Central memory CD8-positive, alpha-beta T cell (primary cell): ENCODE measurements at regions not wholly inside any gene's neighbourhood (a gene's known extent, or its start where the extent isn't known, plus 50 kb on each side); places are given as distances from the start of the nearest gene placed in this dataset.
"Not testable (repeated sequence)": the region's sequence is repeated elsewhere in the genome, so short reads cannot be mapped to it uniquely, and the experiment has no call there.

Experiments
- ATAC-seq: fragments of 150-1000 bp; cut with Tn5 transposase; replicated peaks from 2 replicates; pipeline ENCODE4 v1.10.0; 2022; ENCODE audit warnings: mild to moderate bottlenecking, moderate FRiP score, moderate number of reproducible peaks; ENCODE audit not compliant: poor library complexity, severe bottlenecking; ENCODE audit errors: extremely low read depth
- DNase-seq, 2 donors: peaks; one replicate each; pipeline ENCODE4 v3.0.0; 2021; ENCODE audit warnings: low spot score in 2 of 2
- H3K27ac Mint-ChIP-seq: one replicate; pipeline ENCODE4 v1.8.0; 2022; ENCODE audit warnings: low read depth, mild to moderate bottlenecking, moderate library complexity, mixed read lengths
- H3K27me3 Mint-ChIP-seq: one replicate; pipeline ENCODE4 v1.8.0; 2022; ENCODE audit warnings: mixed read lengths
- H3K36me3 Mint-ChIP-seq: one replicate; pipeline ENCODE4 v1.8.0; 2022; ENCODE audit warnings: mild to moderate bottlenecking, moderate library complexity, mixed read lengths; ENCODE audit not compliant: insufficient read depth
- H3K4me1 Mint-ChIP-seq: one replicate; pipeline ENCODE4 v1.8.0; 2022; ENCODE audit warnings: mixed read lengths
- H3K4me3 Mint-ChIP-seq: one replicate; pipeline ENCODE4 v1.8.0; 2022; ENCODE audit warnings: mild to moderate bottlenecking, moderate library complexity, mixed read lengths
- H3K9me3 Mint-ChIP-seq: one replicate; pipeline ENCODE4 v1.8.0; 2022; ENCODE audit warnings: mixed read lengths

DNA sequence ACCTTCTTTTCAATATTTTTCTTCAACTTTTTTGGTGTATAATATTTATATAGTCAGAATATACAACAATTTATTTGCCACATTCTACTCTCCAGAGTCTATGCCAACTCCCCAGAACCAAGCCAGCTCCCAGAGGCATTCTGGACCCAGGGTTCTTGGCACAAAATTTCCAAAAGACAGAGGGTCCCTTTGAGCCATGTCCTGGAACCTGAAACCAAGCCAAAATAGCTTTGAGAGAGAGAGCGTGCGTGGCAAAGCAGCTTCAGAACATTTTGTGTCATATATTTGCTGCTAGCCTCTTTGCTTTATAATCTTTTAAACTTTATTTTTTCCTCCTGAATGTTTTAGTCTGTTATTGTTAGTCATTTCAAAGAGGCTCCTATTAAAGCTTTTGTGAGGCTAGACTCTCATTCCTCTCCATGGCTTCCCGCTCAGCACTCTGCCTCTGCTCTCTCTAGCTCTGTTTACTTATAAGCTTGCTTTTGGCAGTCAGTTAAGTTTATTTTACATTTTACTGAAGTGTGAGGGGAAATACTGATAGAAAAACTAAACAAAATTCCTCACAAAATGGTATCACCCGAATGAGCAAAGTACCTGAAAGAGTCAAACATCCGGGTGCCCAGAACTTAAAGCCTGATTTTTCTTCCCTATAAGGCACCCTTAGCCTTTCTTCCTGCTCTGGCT is 605.1 kb upstream of the ID4 start:
- no peaks in the 10 kb centered on the region for H3K4me1 Mint-ChIP-seq
- no peak overlapping the region for H3K27ac Mint-ChIP-seq
- peaks cover 1% of the 10 kb centered on the region for H3K36me3 Mint-ChIP-seq
- peaks cover 12% of the 10 kb centered on the region for H3K9me3 Mint-ChIP-seq
- H3K4me3 Mint-ChIP-seq: no peak overlapping the region
- DNase-seq (no peak), ATAC-seq (no peak)
- H3K27me3 Mint-ChIP-seq: no peaks in the 10 kb centered on the region

DNA sequence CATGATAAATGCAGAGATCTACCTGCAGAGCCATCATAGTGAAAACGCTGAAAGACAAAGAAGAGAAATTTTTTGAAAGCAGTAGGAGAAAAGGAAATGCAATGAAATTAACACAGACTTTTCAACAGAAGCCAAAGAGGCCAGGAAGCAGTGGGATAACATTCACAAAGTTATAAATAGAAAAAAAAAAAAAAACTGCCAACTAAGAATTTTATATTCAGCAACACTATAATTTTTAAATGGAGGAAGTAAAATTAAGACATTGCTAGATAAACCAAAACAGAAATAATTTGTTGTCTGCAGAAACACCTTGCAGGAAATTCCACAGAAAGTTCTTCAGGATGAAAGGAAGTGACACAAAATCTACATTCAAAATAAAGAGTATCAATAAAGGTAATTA is 591.5 kb upstream of the ID4 start:
- no peak for DNase-seq
- no peaks in the 10 kb centered on the region for H3K36me3 Mint-ChIP-seq
- H3K27ac Mint-ChIP-seq: no peak overlapping the region
- no peaks in the 10 kb centered on the region for H3K27me3 Mint-ChIP-seq
- peaks cover 25% of the 10 kb centered on the region for H3K9me3 Mint-ChIP-seq
- ATAC-seq: no peak
- no peak overlapping the region for H3K4me3 Mint-ChIP-seq
- H3K4me1 Mint-ChIP-seq: no peaks in the 10 kb centered on the region

DNA sequence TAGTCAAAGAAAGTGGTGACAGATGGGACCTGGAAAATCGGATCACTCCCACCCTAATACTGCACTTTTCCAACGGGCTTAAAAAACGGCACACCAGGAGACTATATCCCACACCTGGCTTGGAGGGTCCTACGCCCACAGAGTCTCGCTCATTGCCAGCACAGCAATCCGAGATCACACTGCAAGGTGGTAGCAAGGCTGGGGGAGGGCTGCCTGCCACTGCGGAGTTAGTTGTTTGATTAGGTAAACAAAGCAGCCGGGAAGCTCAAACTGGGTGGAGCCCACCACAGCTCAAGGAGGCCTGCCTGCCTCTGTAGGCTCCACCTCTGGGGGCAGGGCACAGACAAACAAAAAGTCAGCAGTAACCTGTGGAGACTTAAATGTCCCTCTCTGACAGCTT is 590.0 kb upstream of the ID4 start:
- not testable (repeated sequence) for H3K27me3 Mint-ChIP-seq, H3K27ac Mint-ChIP-seq, ATAC-seq, DNase-seq, H3K4me3 Mint-ChIP-seq, H3K36me3 Mint-ChIP-seq, H3K4me1 Mint-ChIP-seq
- H3K9me3 Mint-ChIP-seq: peaks cover 24% of the 10 kb centered on the region

DNA sequence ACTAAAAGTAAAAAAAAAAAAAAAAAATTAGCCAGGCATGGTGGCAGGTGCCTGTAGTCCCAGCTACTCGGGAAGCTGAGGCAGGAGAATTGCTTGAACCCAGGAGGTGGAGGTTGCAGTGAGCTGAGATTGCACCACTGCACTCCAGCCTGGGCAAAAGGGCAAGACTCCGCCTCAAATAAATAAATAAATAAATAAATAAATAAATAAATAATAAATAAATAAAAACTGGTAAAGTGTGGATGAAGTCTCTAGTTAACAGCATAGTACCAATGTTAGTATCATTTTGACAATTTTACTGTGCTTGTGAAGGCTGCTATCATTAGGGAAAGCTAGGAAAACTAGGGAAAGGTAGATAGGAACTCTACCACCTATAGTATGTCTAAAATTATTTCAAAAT is 581.0 kb upstream of the ID4 start:
- not testable (repeated sequence) for H3K36me3 Mint-ChIP-seq, DNase-seq, ATAC-seq, H3K4me1 Mint-ChIP-seq, H3K27ac Mint-ChIP-seq, H3K27me3 Mint-ChIP-seq, H3K4me3 Mint-ChIP-seq
- peaks cover 19% of the 10 kb centered on the region for H3K9me3 Mint-ChIP-seq

DNA sequence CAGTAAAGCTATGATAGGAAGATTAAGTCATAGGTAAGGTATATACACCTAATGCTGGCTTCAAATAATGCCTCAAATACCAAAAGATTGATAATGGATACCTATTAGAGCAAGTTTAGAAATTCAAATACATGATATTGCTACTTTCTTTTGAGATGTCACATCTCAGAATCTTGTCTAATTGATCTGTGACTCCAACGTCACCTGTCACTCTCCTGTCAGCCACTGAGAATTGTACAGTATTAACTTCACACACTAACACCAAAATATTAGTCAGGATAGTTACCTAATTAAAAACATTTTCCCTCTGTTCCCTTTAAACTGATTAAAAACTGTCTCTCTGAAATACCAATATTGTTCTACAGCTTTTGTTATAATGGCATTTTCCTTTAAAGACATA is 575.5 kb upstream of the ID4 start:
- Mint-ChIP-seq H3K27ac (no peak overlapping the region), H3K27me3 (no peaks in the 10 kb centered on the region), H3K4me1 (no peaks in the 10 kb centered on the region), H3K36me3 (no peaks in the 10 kb centered on the region), H3K9me3 (peaks cover 11% of the 10 kb centered on the region), H3K4me3 (no peak overlapping the region)
- ATAC-seq (no peak), DNase-seq (no peak)

DNA sequence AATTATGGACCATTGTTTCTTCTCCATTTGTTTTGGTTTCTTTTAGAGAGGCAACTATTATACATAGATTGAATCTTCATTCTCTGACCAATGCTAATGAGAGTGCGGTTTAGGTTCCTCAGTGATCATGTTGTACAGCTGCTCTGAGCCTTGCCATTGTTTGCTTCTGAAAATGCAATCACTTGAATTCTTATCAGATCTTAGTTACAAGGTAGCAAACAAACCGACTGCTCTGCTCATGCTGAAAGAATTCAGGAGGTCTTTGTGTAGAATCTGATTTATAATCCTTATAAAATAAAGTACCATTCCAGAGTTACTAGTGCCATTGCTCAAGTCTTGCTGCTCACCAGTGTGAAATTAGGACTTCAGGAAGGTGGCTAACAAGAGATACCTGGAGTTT is 569.1 kb upstream of the ID4 start:
- ATAC-seq (no peak), DNase-seq (no peak)
- Mint-ChIP-seq H3K36me3 (no peaks in the 10 kb centered on the region), H3K27ac (no peak overlapping the region), H3K4me1 (no peaks in the 10 kb centered on the region), H3K27me3 (no peaks in the 10 kb centered on the region), H3K4me3 (no peak overlapping the region), H3K9me3 (peaks cover 22% of the 10 kb centered on the region)

DNA sequence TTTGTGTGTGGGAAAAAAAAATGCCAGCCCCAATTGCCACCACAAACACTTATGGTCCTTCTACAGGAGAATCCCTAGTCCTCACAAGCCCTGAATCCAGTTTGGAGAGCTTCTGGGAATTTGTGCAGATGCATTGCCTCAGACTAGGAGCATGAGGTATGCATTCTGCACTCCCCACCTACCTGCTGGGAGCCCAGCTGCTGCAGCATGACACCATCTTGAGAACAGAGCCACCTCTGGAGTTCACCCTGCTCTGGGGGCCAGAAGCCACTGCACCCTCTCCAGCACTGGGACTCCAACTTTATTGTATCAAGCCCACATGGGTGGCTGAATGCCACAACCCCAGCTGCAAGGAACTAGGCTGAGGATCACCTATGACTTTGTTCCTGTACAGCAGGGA is 568.5 kb upstream of the ID4 start:
- ATAC-seq: no peak
- H3K36me3 Mint-ChIP-seq: no peaks in the 10 kb centered on the region
- no peak overlapping the region for H3K27ac Mint-ChIP-seq
- H3K27me3 Mint-ChIP-seq: no peaks in the 10 kb centered on the region
- no peaks in the 10 kb centered on the region for H3K4me1 Mint-ChIP-seq
- no peak overlapping the region for H3K4me3 Mint-ChIP-seq
- peaks cover 22% of the 10 kb centered on the region for H3K9me3 Mint-ChIP-seq
- no peak for DNase-seq

DNA sequence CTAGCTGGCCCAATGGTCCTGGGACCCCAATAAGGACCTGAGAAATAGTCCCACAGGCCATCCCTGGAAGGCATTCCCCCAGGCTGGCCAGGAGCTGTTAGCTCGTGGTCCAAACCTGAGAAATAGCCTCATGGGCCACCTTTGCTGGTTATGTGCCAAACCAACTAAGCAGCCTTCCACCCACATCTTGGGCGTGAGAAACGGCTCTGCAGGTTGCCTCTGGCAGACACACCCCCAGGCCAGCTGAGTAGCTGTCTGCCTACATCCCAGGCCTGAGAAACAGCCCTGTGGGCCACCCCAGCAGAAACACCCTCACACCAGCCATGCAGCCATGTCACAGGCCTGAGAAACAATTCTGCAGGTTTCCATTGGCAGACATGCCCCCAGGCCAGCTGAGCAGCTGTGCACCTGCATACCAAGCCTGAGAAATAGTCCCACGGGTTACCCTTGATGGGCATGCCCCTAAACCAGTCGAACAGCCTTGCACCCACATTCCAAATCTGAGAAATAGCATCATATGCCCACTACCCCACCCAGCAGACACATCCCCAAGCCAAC is 567.8 kb upstream of the ID4 start:
- DNase-seq (no peak), ATAC-seq (no peak)
- H3K36me3 Mint-ChIP-seq: no peaks in the 10 kb centered on the region
- no peaks in the 10 kb centered on the region for H3K4me1 Mint-ChIP-seq
- H3K9me3 Mint-ChIP-seq: peaks cover 22% of the 10 kb centered on the region
- H3K27ac Mint-ChIP-seq: no peak overlapping the region
- no peaks in the 10 kb centered on the region for H3K27me3 Mint-ChIP-seq
- H3K4me3 Mint-ChIP-seq: no peak overlapping the region

DNA sequence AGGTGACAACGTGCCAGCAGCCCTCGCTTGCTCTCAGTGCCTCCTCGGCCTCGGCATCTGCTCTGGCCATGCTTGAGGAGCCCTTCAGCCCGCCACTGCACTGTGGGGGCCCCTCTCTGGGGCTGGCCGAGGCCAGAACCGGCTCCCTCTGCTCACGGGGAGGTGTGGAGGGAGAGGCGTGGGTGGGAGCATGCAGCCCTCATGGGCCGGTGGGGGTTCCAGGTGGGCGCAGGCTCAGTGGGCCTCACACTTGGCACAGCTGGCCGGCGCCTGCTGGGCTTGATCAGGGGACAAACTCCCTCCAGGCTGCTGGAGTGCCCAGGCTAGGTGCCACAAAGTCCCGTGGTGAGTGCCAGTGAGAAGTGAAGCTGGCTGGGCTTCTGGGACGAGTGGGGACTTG is 566.6 kb upstream of the ID4 start:
- H3K4me1 Mint-ChIP-seq: no peaks in the 10 kb centered on the region
- peaks cover 16% of the 10 kb centered on the region for H3K9me3 Mint-ChIP-seq
- H3K27ac Mint-ChIP-seq: no peak overlapping the region
- no peaks in the 10 kb centered on the region for H3K36me3 Mint-ChIP-seq
- H3K4me3 Mint-ChIP-seq: no peak overlapping the region
- no peak for DNase-seq
- ATAC-seq: no peak
- no peaks in the 10 kb centered on the region for H3K27me3 Mint-ChIP-seq

DNA sequence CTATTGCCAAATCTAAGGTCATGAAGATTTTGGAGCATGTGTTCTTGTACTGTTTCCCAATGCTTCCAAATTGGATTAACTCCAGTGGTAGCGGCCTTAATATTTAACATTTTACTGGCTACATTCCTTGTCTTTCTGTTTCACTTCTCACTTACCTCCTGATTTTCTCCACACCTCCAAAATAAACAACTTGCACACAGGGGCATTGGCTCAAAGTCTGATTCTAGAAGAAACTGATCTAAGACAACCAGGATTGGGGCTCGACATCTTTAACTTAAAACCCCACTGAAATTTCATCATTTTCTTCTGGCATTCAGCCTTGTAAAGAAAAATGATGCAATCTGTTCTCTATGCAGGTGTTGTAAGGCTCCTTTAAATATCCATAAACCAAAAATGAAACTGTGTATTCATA is 557.9 kb upstream of the ID4 start:
- no peaks in the 10 kb centered on the region for H3K4me1 Mint-ChIP-seq
- H3K36me3 Mint-ChIP-seq: no peaks in the 10 kb centered on the region
- no peaks in the 10 kb centered on the region for H3K27me3 Mint-ChIP-seq
- ATAC-seq (no peak), DNase-seq (no peak)
- H3K4me3 Mint-ChIP-seq: no peak overlapping the region
- no peak overlapping the region for H3K27ac Mint-ChIP-seq
- H3K9me3 Mint-ChIP-seq: peaks cover 17% of the 10 kb centered on the region

DNA sequence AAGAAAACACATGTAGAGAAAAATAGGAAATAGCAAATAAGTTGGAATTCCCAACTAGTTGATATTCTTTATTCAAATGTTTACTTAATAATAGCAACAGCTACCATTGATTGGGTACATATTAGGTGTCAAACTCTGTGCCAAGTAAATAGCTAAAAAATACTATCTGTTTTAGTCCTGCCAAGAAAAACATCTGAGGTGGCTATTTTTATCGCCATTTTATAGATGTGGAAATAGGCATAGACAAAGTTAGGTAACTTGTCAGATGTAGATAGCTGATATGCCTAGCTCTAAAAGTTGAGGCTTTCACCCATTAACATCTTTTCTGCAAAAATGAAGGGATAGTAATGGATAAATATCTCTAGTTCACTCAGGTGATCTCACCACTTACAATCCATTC is 549.2 kb upstream of the ID4 start:
- ATAC-seq: no peak
- Mint-ChIP-seq H3K9me3 (no peaks in the 10 kb centered on the region), H3K36me3 (no peaks in the 10 kb centered on the region), H3K27me3 (no peaks in the 10 kb centered on the region), H3K27ac (no peak overlapping the region), H3K4me3 (no peak overlapping the region), H3K4me1 (no peaks in the 10 kb centered on the region)
- DNase-seq: no peak

DNA sequence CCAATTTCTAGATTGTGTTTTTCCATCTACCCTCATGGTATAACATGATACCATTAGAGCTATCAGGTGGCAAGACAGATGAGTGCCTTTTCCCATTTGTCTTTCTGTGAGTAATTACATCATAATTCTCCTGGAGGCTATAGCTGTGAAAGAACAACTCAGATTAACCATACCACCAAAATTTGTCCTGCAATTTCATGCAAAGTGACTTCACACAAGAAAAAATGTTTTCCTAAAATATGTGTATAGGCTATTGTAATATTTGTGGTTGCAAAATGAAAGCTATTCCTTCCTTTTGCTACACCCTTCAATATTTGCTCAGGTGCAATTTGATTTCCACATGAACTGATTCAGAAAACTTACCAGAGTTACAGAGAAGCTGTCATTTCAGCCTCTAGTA is 547.7 kb upstream of the ID4 start:
- Mint-ChIP-seq H3K27me3 (no peaks in the 10 kb centered on the region), H3K4me1 (no peaks in the 10 kb centered on the region), H3K27ac (no peak overlapping the region), H3K4me3 (no peak overlapping the region), H3K9me3 (no peaks in the 10 kb centered on the region), H3K36me3 (no peaks in the 10 kb centered on the region)
- DNase-seq (no peak), ATAC-seq (no peak)

DNA sequence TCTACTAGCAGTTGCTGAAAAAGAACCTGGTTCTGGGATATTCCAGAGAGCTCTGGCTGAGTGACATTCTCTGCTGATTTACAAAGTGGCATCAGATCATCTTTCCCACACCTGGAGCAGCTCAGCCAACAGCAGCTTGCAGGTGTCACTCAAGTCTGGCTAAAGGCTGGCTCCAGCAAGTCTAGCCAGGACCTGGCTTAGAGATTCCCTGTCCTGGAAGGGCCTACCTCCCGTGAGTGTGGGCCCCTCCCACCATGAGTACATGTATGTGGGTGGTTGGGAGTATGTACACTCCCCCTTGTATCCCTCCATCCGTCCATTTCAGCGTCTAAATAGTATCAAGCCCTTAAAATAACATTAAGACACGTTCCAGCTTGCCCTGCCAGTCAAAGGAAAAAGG is 539.3 kb upstream of the ID4 start:
- Mint-ChIP-seq H3K9me3 (peaks cover 8% of the 10 kb centered on the region), H3K36me3 (no peaks in the 10 kb centered on the region), H3K4me1 (no peaks in the 10 kb centered on the region), H3K27ac (no peak overlapping the region), H3K27me3 (no peaks in the 10 kb centered on the region), H3K4me3 (no peak overlapping the region)
- no peak for ATAC-seq
- DNase-seq: no peak
